Dedifferentiated amniotic fluid mesenchymal stem cell (primary cell): ENCODE measurements at regions not wholly inside any gene's neighbourhood (a gene's known extent, or its start where the extent isn't known, plus 50 kb on each side); places are given as distances from the start of the nearest gene placed in this dataset.
"Not testable (repeated sequence)": the region's sequence is repeated elsewhere in the genome, so short reads cannot be mapped to it uniquely, and the experiment has no call there.

ENCODE experiments used
- DNase-seq: peaks from one replicate; pipeline ENCODE4 v3.0.0-alpha.2; 2016; ENCODE audit errors: extremely low spot score

GRCh38 chr16:59634004-59634579, 900.0 kb upstream of the GOT2 start:
- peak; percentile 82 for DNase-seq

DNA sequence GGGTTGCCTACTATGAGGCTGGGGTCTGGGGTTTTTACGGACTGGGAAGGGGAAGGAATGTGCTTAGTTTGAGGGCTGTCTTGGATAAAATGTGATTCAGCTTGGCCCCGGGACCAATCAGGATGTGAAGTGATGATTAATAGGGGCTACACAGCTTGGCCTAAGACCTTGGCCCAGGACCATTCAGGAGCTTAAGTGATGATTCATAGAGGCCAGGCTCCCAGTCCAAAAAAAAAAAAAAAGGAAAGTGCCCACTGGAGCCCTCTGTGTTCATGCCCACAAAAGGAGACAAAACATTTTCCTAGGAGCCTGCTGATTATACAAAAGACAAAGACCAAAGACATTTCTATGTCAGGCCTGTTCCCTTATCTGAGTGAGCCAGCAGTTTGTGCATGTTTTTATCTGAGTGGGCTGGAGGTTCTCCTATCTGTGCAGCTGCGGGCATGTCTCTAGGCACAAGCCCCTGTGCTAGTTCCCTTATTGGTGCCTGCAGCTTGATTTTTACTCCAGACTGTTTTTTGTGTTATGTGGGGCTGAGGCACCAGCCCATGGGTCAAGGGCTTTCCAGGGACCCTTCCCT, 898.2 kb upstream of the GOT2 start:
- no peak for DNase-seq

GRCh38 chr16:59624381-59624780, 890.3 kb upstream of the GOT2 start:
- DNase-seq: not testable (repeated sequence)

DNA sequence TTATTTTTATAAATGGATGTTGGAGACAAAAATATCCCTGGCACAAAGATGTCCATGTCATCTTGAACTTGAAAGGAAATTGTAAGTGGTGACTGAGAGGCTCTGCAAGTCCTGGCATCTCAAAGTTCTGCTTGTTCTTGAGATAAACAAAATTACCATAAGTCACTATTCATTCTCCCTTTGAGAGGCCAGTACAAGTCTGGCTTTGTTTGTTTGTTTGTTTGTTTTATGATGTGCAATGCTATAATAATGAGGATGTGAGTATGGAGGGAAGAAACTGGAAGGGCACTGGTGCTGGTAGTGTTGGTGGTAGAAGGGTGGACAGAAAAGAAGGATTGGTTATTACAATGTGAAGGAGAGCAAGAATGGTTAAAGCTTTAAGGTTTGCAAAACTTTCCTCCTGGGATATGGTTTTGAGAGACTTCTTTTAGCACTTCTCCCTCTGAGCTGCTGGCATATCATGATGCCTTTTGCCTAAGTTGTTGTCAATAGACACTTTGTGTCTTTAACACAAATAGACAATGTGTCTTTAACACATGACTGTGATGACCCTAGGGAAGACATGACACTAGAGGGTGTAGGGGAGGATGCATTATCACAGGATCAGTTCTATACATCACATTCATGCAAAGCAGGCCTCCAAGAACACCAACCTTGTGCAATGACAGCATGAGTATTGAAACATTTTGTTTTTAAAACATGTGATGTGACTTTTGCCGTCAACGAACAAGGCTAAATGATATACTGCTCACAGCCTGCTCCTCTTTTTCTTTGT, 880.5 kb upstream of the GOT2 start:
- DNase-seq: no peak

GRCh38 chr16:59612910-59613620, 878.9 kb upstream of the GOT2 start:
- DNase-seq: not testable (repeated sequence)

DNA sequence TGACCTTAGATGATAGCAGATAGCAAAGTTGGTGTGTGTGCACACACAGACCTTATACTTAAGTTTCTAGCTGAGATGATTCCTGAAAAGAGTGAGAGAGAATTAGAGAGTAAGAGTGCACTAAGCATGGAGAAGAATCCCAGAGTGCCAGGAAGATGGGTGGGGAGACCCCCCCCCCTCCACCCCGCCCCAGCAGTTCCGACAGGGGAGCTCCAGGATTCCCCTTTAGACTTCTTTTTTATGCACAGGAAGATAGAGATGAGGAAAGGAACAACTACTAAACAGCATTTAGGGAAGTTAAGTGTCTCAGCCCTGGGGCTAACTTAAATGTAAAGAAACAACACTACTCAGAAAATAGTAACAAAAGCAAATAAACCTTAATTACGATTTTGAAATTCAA, 878.0 kb upstream of the GOT2 start:
- DNase-seq: no peak

DNA sequence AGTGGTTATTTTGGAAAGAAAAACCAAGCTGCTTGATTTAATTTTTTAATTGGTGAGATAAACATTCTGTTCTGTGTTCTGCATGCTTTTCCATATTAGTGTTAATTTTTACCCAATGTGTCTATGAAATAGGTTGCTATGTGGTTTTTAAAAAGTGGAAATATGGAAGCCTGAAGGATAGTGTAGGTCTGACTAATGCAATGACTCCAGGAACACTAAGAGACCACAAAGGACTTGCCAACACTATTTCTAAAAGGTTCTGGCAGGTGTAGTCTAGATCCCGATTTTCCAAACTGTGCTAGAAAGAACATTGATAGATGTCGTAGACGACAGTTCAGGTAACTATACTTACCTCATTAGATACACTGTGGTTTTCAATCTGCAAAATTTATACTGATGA, 877.4 kb upstream of the GOT2 start:
- DNase-seq: no peak

GRCh38 chr16:59605706-59606105, 871.6 kb upstream of the GOT2 start:
- DNase-seq: no peak

DNA sequence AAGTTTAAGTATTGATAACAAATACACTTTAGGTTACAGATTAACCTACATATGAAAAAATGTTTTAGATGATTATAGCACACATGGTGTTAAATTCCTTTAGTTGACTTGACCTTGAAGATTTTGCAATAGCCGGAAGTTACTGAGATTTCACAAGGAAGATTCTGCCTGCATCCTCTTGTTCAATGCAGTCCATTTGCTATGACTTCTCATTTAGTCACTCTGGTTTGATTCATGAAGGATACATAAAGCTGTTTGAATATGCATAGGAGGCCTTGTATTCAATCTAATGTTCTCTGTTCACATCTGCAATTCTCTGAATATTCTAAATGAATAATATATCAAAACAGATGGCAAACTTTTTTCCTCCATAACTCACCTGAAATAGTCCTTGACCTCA, 870.2 kb upstream of the GOT2 start:
- no peak for DNase-seq

DNA sequence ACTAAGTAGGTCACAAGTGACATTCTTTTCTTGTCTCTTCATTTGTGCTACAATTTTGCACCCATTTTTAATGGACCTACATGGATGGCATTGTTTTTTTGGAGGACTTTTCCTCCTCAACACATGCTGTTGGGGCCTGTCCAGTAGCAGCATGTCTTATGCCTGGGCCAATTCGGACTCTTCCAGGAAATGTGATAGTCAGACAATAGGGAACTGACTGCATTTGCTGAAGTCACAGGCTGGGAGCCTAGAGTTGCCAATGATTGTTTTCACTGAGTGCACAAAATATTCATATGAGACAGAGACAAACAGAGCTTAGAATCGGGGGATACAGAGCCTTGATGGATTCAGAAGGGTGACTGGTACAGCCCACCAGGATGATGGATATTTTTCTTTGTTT, 867.3 kb upstream of the GOT2 start:
- DNase-seq: no peak

GRCh38 chr16:59597269-59597668, 863.2 kb upstream of the GOT2 start:
- no peak for DNase-seq

GRCh38 chr16:59596693-59597092, 862.6 kb upstream of the GOT2 start:
- DNase-seq: no peak

GRCh38 chr16:59593194-59593661, 859.1 kb upstream of the GOT2 start:
- DNase-seq: peak; percentile 57

- no peak for DNase-seq
Observed at GRCh38 chr16:59591480-59591879, 857.4 kb upstream of the GOT2 start.

DNA sequence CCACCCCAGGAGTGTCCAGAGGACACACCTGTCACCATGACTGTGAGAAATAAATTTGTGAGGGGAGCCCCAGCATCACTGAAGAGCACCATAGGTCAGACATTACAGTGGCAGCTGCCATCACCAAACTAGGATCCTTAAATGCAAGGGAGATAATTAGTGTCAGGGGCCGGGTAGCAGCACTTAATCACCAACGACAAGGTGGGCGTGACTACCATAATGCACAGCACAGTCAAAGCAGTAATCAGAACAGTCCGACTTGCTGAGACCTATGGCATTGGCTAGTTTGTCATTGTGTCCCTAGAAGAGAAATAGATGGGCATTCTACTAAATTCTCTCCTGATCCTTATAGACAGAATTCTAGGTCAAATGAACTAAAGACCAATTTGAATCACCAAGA, 856.7 kb upstream of the GOT2 start:
- DNase-seq: no peak

DNA sequence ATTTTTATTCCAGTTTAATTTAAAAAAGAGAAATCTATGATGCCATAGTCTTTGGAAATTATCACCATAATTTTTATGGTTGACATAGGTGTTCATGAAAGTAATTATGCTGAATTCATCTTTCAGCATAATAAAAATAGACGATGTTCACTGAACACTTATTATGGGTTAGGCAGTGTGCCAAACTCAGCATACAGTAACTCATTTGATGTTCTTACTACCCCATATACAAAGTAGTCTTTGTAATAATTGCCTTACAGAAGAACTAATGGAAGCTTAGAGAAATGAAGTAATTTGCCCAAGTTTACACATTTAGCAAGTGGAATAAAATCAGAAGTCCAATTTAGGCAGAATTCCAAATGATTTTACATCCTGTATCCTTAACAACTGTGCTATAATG, 852.2 kb upstream of the GOT2 start:
- no peak for DNase-seq

DNA sequence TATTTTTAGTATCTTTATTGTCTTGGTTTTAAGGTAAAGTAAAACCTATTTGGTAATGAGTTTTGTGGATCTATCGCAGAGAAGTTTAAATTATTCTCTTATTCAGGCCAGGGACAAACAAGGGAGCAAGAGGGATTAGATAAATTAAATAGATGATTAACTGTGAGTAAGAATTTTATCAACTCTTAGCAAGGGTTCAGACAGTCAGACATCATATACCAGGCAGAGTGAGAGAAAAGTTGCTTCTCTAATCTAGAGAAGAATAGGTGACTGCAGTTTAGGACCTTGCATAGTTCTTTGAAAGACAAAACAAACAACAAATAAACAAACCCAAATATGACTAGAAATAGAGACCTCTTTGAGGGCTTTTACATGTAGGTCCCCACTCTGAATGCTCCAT, 840.2 kb upstream of the GOT2 start:
- no peak for DNase-seq

DNA sequence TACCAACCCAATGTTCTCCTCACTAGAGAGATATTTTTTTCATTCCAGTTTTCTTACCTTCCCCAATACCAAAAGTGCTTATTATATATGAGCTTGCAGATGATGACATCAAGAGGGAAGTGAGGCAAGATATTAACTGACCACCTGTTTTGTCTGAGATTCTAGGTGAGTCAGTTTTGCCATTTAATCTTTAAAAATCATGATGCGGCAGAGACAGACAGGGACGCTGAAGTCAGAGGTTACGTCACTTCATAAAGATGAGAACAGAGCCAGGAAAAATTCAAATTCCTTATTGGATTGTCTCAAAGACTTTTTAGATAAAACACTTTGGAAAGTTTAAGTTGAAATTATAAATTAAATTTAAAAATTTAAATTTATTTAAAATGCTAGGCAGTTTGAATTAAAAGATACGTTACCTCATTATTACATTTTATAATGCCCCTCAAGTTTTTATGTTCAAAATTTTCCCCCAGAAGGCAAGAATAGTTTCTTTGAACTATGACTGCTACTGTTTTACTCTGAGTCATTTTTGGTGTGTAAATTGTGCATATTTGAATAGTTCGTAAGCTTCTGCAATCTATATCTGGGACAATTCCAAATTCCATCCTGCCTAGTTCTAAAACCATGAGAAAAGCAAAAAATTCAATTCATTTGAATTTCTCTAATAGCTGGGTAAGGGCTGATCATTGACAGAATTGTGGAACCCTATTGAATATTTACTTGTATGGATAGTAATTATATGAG, 839.6 kb upstream of the GOT2 start:
- DNase-seq: peak; percentile 30

- DNase-seq: no peak
Observed at GRCh38 chr16:59567496-59567895, 833.4 kb upstream of the GOT2 start.

- DNase-seq: no peak
Observed at GRCh38 chr16:59566446-59566845, 832.3 kb upstream of the GOT2 start.

DNA sequence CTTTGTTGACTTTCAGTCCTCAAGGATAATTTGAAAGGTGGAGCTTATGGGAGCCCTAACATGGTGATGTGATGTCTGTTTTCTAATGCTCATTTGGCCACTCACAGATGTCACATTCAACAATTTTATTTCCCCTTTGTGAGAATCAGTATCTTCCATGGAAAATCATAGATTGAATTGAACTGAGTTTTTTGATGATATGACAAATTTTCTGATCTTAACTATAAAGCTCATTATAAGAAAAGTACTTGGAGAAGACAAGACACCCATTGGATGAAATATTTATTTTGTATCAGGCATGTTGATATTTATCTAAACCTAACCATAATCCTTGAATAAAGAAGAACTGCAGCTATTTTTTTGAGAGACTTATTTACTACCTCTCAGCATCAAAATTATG, 824.6 kb upstream of the GOT2 start:
- no peak for DNase-seq

- no peak for DNase-seq
Observed at GRCh38 chr16:59552164-59552563, 818.0 kb upstream of the GOT2 start.
